ENCODE measurements at regions not wholly inside any gene's neighbourhood (a gene's known extent, or its start where the extent isn't known, plus 50 kb on each side); places are given as distances from the start of the nearest gene placed in this dataset.
"Not testable (repeated sequence)": the region's sequence is repeated elsewhere in the genome, so short reads cannot be mapped to it uniquely, and the experiment has no call there.

DNA sequence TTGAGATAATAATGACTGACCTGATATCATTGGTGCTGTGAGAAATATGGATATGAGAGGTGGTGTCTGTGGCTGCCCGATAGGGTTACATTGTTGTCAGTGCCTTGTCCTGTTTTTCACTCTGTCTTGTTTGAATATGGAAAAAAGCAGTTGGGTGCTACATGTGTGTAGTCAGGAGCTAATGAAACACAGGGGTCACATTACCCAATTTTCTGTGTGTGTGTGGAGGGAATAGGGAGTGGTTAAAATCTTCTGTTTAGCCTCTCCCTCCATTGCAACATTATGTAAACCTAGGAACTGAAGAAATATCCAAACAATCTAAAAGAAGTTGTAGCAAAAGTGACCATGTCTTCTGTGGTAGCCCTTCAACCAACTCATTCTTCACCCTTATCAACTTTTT lies 527.7 kb upstream of the SOX9 start:
- H3K4me3 ChIP-seq (ENCODE audit: low read depth, low read length): no peak overlapping the region
- no peak for DNase-seq (ENCODE audit: low read depth)

DNA sequence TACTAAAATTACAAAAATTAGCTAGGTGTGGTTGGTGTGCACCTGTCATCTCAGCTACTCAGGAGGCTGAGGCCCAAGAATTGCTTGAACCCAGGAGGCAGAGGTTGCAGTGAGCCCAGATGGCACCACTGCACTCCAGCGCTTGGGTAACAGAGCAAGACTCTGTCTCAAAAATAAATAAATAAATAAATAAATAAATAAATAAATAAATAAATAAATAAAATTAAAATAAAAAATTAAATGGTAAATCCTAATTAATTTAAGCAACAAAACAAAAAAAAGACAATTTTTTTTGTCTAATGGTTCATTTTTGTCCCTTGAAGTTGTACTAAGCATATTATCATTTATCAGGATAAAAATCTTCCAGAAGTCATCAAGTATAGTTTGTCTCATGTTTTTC lies 521.2 kb upstream of the SOX9 start:
- not testable (repeated sequence) for DNase-seq (ENCODE audit: low read depth); H3K4me3 ChIP-seq (ENCODE audit: low read depth, low read length)

DNA sequence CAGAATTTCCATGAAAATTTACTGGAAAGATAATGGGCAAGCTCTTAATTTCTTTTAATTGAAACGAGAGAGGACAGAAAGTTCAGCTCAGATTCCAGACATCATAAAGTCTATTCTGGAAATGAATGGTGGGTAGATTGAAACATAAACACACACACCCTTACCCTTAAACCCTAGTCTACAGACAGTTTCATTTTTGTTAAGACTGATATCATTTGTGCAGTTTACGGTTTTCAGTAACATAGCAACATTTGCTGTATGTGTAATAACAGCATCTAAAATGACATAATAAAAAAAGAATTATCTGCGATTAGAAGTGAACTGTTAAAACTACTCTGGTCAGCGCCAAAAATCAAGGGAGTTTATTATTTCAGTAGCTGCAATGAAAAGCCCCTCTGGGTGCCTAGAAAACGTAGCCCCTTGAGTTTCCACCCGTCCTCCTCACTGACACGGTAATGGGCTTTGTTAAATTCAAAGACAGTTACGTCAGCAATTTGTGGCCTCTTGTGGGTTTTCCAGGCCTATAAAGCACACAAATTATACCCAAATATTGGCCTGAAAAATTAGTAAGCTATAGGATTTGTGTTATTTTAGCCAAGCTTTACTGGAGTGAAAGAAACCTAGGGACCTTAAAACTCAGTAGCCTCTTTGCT lies 520.6 kb upstream of the SOX9 start:
- no peak overlapping the region for H3K4me3 ChIP-seq (ENCODE audit: low read depth, low read length)
- no peak for DNase-seq (ENCODE audit: low read depth)

DNA sequence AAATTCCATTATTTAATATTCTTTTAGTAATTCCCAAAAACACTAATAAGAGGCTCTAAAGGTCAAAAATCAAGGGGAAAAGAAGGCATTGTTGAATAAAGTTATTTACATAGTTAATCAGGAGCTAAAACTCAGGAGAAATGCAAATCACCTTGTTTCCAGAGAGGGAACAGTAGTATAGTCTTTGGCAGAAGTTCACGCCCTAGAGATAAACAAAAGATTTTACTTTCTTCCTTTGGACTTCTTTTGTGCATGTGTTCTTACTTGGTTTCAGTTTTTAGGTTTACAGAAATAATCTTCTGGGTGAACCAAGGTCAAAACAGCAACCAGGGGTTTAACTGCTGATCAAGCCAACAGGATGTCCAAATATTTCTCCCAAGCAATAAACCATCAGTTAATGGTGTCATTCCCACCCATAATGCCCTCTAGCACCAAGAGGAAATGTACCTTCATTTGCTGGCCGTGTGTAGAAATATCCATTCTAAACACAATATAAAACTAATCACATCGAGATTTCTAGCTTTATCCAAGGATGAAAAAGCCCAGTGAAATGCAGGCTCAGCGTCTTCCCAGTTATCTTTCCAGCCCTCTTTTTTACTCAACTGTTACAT lies 518.8 kb upstream of the SOX9 start:
- no peak for DNase-seq (ENCODE audit: low read depth)

GRCh38 chr17:71613996-71614395 lies 506.8 kb upstream of the SOX9 start:
- DNase-seq (ENCODE audit: low read depth): no peak
- H3K4me3 ChIP-seq (ENCODE audit: low read depth, low read length): no peak overlapping the region

More for the DNA sequence above, 518.8 kb upstream of the SOX9 start:
- no peak overlapping the region for H3K4me3 ChIP-seq (ENCODE audit: low read depth, low read length)

DNA sequence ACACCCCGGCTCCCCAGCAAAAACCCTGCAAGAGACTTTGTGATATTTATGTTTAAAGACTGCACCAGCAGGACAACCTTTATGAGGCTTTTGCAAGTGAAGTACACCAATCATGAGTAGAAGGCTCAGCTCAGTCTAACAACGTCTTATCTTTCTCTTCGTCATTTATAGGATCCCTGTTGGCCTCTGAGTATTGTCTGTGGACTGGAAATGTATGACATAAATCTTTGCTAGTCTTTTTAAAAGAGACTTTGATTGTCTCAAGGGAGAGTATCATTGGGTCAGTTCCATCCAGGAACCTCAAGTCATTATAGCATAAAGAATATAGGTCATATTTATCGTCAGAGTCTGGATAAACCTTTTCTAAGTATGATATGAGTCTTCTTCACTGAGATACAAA lies 505.0 kb upstream of the SOX9 start:
- DNase-seq (ENCODE audit: low read depth): no peak
- H3K4me3 ChIP-seq (ENCODE audit: low read depth, low read length): no peak overlapping the region

GRCh38 chr17:71617767-71618166 lies 503.1 kb upstream of the SOX9 start:
- DNase-seq (ENCODE audit: low read depth); H3K4me3 ChIP-seq (ENCODE audit: low read depth, low read length): not testable (repeated sequence)

GRCh38 chr17:71625330-71625729 lies 495.5 kb upstream of the SOX9 start:
- H3K4me3 ChIP-seq (ENCODE audit: low read depth, low read length): no peak overlapping the region
- no peak for DNase-seq (ENCODE audit: low read depth)

GRCh38 chr17:71628306-71628705 lies 492.5 kb upstream of the SOX9 start:
- no peak overlapping the region for H3K4me3 ChIP-seq (ENCODE audit: low read depth, low read length)
- no peak for DNase-seq (ENCODE audit: low read depth)

DNA sequence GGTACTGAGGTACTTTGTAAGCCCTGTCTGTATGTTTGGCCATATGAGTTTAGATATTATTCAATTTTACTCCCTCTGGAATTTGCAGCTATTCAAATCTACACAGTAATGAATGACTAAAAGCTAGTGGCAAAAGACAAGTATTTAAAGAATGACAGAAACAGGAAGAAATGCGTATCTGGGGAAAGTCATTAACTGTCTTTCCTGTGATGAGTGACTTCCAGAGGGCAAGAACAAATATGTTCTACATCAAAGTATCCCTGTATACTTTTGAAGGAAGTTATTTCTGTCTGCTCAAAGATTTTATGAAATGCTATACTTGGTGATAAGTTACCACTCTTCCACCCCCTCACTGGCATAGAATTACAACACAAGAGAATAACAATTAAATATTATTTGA lies 489.3 kb upstream of the SOX9 start:
- peak; percentile 25 for DNase-seq (ENCODE audit: low read depth)
- H3K4me3 ChIP-seq (ENCODE audit: low read depth, low read length): no peak overlapping the region

DNA sequence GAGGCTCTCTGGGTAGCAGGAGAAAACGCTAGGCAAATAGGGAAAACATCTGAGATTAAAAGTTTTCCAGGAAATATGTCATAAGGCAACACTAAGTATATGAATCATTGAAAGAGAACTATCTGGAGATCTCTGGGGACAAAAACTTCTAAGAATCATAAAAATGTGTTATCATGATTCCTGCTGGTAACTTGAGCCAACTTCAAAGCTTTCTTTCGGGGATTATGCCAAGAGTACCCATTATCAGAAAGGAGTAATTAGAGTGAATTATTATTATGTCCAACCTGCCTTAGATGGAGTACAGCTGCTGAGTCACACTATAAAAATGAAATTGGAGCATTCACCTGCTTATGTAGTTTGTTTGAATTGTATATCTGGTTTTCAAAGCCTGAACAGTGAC lies 488.5 kb upstream of the SOX9 start:
- DNase-seq (ENCODE audit: low read depth): no peak
- no peak overlapping the region for H3K4me3 ChIP-seq (ENCODE audit: low read depth, low read length)

- DNase-seq (ENCODE audit: low read depth): peak; percentile 80
- no peak overlapping the region for H3K4me3 ChIP-seq (ENCODE audit: low read depth, low read length)
These were observed 487.4 kb upstream of the SOX9 start for GRCh38 chr17:71633391-71633849.

- no peak overlapping the region for H3K4me3 ChIP-seq (ENCODE audit: low read depth, low read length)
- DNase-seq (ENCODE audit: low read depth): no peak
These were observed 486.4 kb upstream of the SOX9 start for GRCh38 chr17:71634376-71634775.

DNA sequence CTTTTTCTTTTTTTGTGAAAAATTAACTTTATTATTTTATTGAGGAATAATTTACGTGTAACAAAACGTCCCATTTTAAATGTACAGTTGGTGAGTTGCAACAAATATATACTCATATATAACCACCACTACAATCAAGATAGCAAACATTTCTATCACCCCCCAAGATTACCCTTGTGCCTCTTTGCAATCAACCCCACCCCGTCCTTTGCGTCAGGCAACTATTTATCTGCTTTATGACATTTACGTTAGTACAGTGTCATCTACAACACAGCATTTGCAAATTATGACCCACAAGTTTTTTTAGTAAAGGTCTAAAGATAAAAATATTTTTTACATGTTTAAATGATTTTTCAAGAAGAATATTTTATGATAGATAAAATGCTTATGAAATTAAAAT lies 485.6 kb upstream of the SOX9 start:
- DNase-seq (ENCODE audit: low read depth): no peak

GRCh38 chr17:71636644-71637043 lies 484.2 kb upstream of the SOX9 start:
- H3K4me3 ChIP-seq (ENCODE audit: low read depth, low read length): no peak overlapping the region
- no peak for DNase-seq (ENCODE audit: low read depth)

More for the DNA sequence above, 485.6 kb upstream of the SOX9 start:
- no peak overlapping the region for H3K4me3 ChIP-seq (ENCODE audit: low read depth, low read length)

- no peak overlapping the region for H3K4me3 ChIP-seq (ENCODE audit: low read depth, low read length)
- no peak for DNase-seq (ENCODE audit: low read depth)
These were observed 482.2 kb upstream of the SOX9 start for GRCh38 chr17:71638668-71639067.

GRCh38 chr17:71639865-71640264 lies 481.0 kb upstream of the SOX9 start:
- H3K4me3 ChIP-seq (ENCODE audit: low read depth, low read length): no peak overlapping the region
- DNase-seq (ENCODE audit: low read depth): no peak

DNA sequence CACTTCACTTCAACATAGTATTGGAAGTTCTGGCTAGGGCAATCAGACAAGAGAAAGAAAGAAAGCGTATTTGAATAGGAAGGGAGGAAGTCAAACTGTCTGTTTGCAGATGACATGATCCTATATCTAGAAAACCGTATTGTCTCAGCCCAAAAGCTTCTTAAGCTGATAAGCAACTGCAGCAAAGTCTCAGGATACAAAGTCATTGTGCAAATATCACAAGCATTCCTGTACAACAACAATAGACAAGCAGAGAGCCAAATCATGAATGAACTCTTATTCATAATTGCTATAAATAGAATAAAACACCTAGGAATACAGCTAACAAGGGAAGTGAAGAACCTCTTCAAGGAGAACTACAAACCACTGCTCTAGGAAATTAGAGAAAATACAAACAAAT lies 473.9 kb upstream of the SOX9 start:
- DNase-seq (ENCODE audit: low read depth); H3K4me3 ChIP-seq (ENCODE audit: low read depth, low read length): not testable (repeated sequence)

DNA sequence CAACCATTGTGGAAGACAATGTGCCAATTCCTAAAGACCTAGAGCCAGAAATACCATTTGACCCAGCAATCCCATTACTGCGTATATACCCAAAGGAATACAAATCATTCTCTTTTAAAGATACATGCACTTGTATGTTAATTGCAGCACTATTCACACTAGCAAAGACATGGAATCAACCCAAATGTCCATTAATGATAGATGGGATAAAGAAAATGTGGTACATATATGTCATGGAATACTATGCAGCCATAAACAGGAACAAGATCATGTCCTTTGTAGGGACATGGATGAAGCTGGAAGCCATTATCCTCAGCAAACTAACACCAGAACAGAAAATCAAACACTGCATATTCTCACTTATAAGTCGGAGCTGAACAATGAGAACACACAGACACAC lies 472.5 kb upstream of the SOX9 start:
- DNase-seq (ENCODE audit: low read depth); H3K4me3 ChIP-seq (ENCODE audit: low read depth, low read length): not testable (repeated sequence)

DNA sequence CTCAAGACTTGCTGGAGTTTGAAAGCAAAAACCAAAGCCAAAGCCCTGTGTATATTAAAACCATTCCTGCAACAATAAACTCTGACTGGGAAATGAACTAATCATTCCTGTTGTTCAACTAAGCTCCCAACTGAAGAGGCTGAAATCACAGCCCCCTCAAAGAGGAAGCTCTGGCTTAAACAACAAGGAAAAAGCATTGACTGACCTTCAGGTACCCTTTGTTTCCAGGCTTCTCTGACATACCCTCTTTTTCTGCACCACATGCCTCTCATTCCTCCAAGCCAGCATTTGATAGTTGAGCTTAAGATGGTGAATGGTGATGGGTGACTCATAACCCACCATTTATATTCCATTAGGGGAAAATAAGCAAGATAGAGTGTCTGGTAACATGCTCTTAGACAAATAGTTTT lies 470.9 kb upstream of the SOX9 start:
- no peak overlapping the region for H3K4me3 ChIP-seq (ENCODE audit: low read depth, low read length)
- DNase-seq (ENCODE audit: low read depth): no peak

GRCh38 chr17:71655542-71655941 lies 465.3 kb upstream of the SOX9 start:
- no peak overlapping the region for H3K4me3 ChIP-seq (ENCODE audit: low read depth, low read length)
- no peak for DNase-seq (ENCODE audit: low read depth)

Measured in skeletal muscle cell (primary cell).